Spleen (tissue), 11 donors: ENCODE measurements at regions not wholly inside any gene's neighbourhood (a gene's known extent, or its start where the extent isn't known, plus 50 kb on each side); places are given as distances from the start of the nearest gene placed in this dataset.

ENCODE experiments used
- DNase-seq: peaks from one replicate; pipeline ENCODE4 v3.0.0-alpha.2; 2020
- H3K27ac ChIP-seq, 8 donors: fragments of 200-600 bp; sonication (generic) in 7 of 8; 1 replicate in 4 of 8; 2 replicates in 4 of 8; pipeline versions ENCODE4 v1.5.0 to v1.8.0; 2016 to 2021; ENCODE audit warnings: inconsistent platforms in 4 of 8, mild to moderate bottlenecking in 4 of 8, moderate library complexity in 1 of 8
- H3K27me3 ChIP-seq, 7 donors: fragments of 200-600 bp; sonication (generic) in 6 of 7; replicated peaks in 1 of 7; 1 replicate in 4 of 7; 2 replicates in 3 of 7; pipeline versions ENCODE4 v1.5.0 to v1.8.0; 2016 to 2021; ENCODE audit warnings: inconsistent platforms in 3 of 7, mild to moderate bottlenecking in 1 of 7
- H3K36me3 ChIP-seq, 6 donors: fragments of 200-600 bp; sonication (generic) in 5 of 6; 1 replicate in 4 of 6; 2 replicates in 2 of 6; pipeline versions ENCODE4 v1.5.0 to v1.8.0; 2016 to 2021; ENCODE audit warnings: inconsistent platforms in 2 of 6
- H3K4me1 ChIP-seq, 6 donors: fragments of 200-600 bp; sonication (generic) in 5 of 6; 1 replicate in 3 of 6; 2 replicates in 3 of 6; pipeline versions ENCODE4 v1.5.0 to v1.8.0; 2016 to 2021; ENCODE audit warnings: inconsistent platforms in 3 of 6
- H3K4me3 ChIP-seq, 8 donors: fragments of 200-600 bp; sonication (generic) in 7 of 8; 1 replicate in 4 of 8; 2 replicates in 4 of 8; pipeline versions ENCODE4 v1.5.0 to v1.8.0; 2016 to 2021; ENCODE audit warnings: inconsistent platforms in 4 of 8, mild to moderate bottlenecking in 4 of 8, moderate library complexity in 2 of 8
- H3K9me3 ChIP-seq, 8 donors: fragments of 200-600 bp; sonication (generic) in 7 of 8; 1 replicate in 4 of 8; 2 replicates in 4 of 8; pipeline versions ENCODE4 v1.5.0 to v1.8.0; 2016 to 2021; ENCODE audit warnings: inconsistent platforms in 4 of 8
- POLR2A ChIP-seq, 3 donors: fragments of 450-650 bp; IDR thresholded peaks; one replicate each; pipeline ENCODE4 v1.5.1; 2017; ENCODE audit warnings: antibody characterized with exemption in 3 of 3, mild to moderate bottlenecking in 1 of 3
- POLR2AphosphoS5 ChIP-seq, 3 donors: sonication (generic); formaldehyde crosslinking; IDR thresholded peaks; one replicate each; pipeline ENCODE4 v1.5.1; 2017; ENCODE audit warnings: antibody characterized with exemption in 3 of 3
- WGBS, 5 donors: extraction: QIAGEN DNeasy Blood & Tissue Kit in 3 of 5; methylation state at CpG; one replicate each; pipeline versions ENCODE4 v1.1.5 to v1.1.7; 2013 to 2018; 5-methylcytosine and 5-hydroxymethylcytosine counted together
- intact Hi-C: fragments of 100-400 bp; cut with DNase I; formaldehyde crosslinking; loops from one replicate; pipeline ENCODE4 v1.15.0; 2023; ENCODE audit warnings: low total_unique reads
- TF ChIP-seq, protein P1 (sequence below), 11 experiments: fragments of 200-600 bp in 7 of 11; fragments of 450-650 bp in 4 of 11; sonication (generic) in 4 of 11; IDR thresholded peaks in 8 of 11; conservative IDR thresholded peaks in 3 of 11; 1 replicate in 7 of 11; 2 replicates in 4 of 11; pipeline versions ENCODE4 v1.4.0 to v1.8.0; 2016 to 2021; ENCODE audit warnings: antibody characterized with exemption in 11 of 11, inconsistent platforms in 4 of 11, mild to moderate bottlenecking in 1 of 11
- donor health status: healthy with polysubstance abuse.
- donor health status: DM: no; HTN: no; CAD: no; lungs with moderate emphysema.
- donor health status: DM: no; HTN: no; CAD: no.
- donor health status: Bipolar disorder and iron deficiency.
- donor health status: healthy.
- donor health status: DM: no; HTN: no; CAD: no.
- donor health status: DM: yes; HTN: yes; CAD: no.

DNA sequence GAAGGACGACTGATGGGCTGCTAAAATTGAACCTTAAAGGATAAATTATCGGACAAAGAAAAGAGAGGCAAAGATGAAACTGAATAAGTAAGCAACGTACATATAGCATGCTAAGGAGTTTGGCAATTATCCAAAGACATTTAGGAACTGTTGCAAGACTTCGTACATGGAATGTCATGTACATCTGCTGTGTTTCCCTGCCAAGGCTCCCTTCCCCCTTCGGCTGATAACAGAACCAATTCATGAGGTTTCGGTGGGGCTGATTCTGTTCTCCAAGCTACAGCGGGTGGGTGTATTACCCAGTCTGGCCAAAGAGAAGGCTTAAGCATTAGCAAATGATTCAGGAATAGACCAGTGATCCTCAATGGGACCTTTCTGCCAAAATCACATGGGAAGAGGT is 190.9 kb upstream of the FREM1 start:
- intact Hi-C loops: no loop called here
- Histone ChIP-seq H3K27ac (no peak overlapping the region), H3K9me3 (no peaks in the 10 kb centered on the region), H3K27me3 (peaks cover 0 to 7% (median 0%) of the 10 kb centered on the region in 7 donors), H3K36me3 (no peaks in the 10 kb centered on the region), H3K4me1 (no peaks in the 10 kb centered on the region), H3K4me3 (no peak overlapping the region)
- WGBS, 5 donors: 69 to 85% (median 76%) methylated on average over 7 of the region's 7 CpGs
- no peak for DNase-seq
- TF ChIP-seq POLR2AphosphoS5 (IDR thresholded peaks at IDR 0.05) (no peak), POLR2A (IDR thresholded peaks at IDR 0.05) (no peak)
- TF ChIP-seq, protein P1, sequence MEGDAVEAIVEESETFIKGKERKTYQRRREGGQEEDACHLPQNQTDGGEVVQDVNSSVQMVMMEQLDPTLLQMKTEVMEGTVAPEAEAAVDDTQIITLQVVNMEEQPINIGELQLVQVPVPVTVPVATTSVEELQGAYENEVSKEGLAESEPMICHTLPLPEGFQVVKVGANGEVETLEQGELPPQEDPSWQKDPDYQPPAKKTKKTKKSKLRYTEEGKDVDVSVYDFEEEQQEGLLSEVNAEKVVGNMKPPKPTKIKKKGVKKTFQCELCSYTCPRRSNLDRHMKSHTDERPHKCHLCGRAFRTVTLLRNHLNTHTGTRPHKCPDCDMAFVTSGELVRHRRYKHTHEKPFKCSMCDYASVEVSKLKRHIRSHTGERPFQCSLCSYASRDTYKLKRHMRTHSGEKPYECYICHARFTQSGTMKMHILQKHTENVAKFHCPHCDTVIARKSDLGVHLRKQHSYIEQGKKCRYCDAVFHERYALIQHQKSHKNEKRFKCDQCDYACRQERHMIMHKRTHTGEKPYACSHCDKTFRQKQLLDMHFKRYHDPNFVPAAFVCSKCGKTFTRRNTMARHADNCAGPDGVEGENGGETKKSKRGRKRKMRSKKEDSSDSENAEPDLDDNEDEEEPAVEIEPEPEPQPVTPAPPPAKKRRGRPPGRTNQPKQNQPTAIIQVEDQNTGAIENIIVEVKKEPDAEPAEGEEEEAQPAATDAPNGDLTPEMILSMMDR (IDR thresholded peaks at IDR 0.05 in 8 of 11, conservative IDR thresholded peaks at IDR 0.05 in 3 of 11): no peak

GRCh38 chr9:15100571-15100970 is 190.3 kb upstream of the FREM1 start:
- peaks cover 0 to 7% (median 0%) of the 10 kb centered on the region in 7 donors for H3K27me3 ChIP-seq
- no peaks in the 10 kb centered on the region for H3K4me1 ChIP-seq
- TF ChIP-seq POLR2AphosphoS5 (IDR thresholded peaks at IDR 0.05) (no peak), POLR2A (IDR thresholded peaks at IDR 0.05) (no peak)
- TF ChIP-seq, protein P1 (IDR thresholded peaks at IDR 0.05 in 8 of 11, conservative IDR thresholded peaks at IDR 0.05 in 3 of 11): no peak
- H3K9me3 ChIP-seq: no peaks in the 10 kb centered on the region
- intact Hi-C loops: no loop called here
- no peak overlapping the region for H3K27ac ChIP-seq
- no peak overlapping the region for H3K4me3 ChIP-seq
- no peaks in the 10 kb centered on the region for H3K36me3 ChIP-seq
- no peak for DNase-seq
- WGBS, 5 donors: 37 to 44% (median 43%) methylated on average over 2 of the region's 2 CpGs

GRCh38 chr9:15096972-15097371 is 186.7 kb upstream of the FREM1 start:
- intact Hi-C loops: no loop called here
- no peak for DNase-seq
- TF ChIP-seq POLR2AphosphoS5 (IDR thresholded peaks at IDR 0.05) (no peak), POLR2A (IDR thresholded peaks at IDR 0.05) (no peak)
- TF ChIP-seq, protein P1 (IDR thresholded peaks at IDR 0.05 in 8 of 11, conservative IDR thresholded peaks at IDR 0.05 in 3 of 11): no peak
- no peak overlapping the region for H3K4me3 ChIP-seq
- peaks cover 0 to 7% (median 0%) of the 10 kb centered on the region in 7 donors for H3K27me3 ChIP-seq
- H3K27ac ChIP-seq: no peak overlapping the region
- WGBS, 5 donors: 83 to 99% (median 94%) methylated on average over 2 of the region's 2 CpGs
- no peaks in the 10 kb centered on the region for H3K36me3 ChIP-seq
- H3K4me1 ChIP-seq: no peaks in the 10 kb centered on the region
- no peaks in the 10 kb centered on the region for H3K9me3 ChIP-seq

GRCh38 chr9:15086778-15087324 is 176.6 kb upstream of the FREM1 start:
- Histone ChIP-seq H3K4me3 (no peak overlapping the region), H3K9me3 (no peaks in the 10 kb centered on the region), H3K4me1 (peaks cover 0 to 3% (median 0%) of the 10 kb centered on the region in 6 donors), H3K27ac (no peak overlapping the region), H3K27me3 (no peaks in the 10 kb centered on the region), H3K36me3 (no peaks in the 10 kb centered on the region)
- TF ChIP-seq, protein P1 (IDR thresholded peaks at IDR 0.05 in 8 of 11, conservative IDR thresholded peaks at IDR 0.05 in 3 of 11): no peak
- no peak for TF ChIP-seq POLR2AphosphoS5 (IDR thresholded peaks at IDR 0.05)
- TF ChIP-seq POLR2A (IDR thresholded peaks at IDR 0.05): no peak
- WGBS, 5 donors: 85 to 92% (median 87%) methylated on average over 3 of the region's 3 CpGs
- intact Hi-C loops: no loop called here
- DNase-seq: no peak
